ENCODE measurements at regions not wholly inside any gene's neighbourhood (a gene's known extent, or its start where the extent isn't known, plus 50 kb on each side); places are given as distances from the start of the nearest gene placed in this dataset.

DNA sequence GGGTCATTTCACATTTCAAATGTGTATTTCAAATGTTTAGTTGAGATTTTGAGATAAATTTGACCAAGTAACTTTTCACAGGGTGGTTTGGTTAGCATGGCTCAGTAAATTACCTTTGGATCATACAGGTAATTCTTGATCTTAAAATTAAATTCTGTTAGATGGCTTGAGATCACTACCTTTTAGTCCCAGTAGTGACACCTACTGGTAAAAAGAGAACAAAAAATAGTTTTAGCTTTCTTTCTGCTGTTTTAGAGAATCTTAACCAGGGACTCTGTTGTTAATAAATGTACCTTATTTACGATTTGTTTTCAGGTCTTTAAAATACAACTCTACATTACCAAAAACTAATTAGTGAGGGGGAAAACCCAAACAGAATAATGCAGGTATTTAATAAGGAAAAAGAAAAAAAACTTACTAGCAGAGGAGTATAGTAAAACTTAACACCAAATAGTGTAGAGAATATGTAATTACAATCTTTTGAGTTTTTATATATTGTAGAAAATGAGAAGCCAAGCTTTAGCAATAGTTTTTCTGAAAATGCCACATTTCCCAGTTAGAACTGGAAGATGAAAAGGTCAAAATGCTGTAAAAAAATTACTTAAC lies 620.3 kb upstream of the AGTR1 start:
- TF ChIP-seq, protein P1, sequence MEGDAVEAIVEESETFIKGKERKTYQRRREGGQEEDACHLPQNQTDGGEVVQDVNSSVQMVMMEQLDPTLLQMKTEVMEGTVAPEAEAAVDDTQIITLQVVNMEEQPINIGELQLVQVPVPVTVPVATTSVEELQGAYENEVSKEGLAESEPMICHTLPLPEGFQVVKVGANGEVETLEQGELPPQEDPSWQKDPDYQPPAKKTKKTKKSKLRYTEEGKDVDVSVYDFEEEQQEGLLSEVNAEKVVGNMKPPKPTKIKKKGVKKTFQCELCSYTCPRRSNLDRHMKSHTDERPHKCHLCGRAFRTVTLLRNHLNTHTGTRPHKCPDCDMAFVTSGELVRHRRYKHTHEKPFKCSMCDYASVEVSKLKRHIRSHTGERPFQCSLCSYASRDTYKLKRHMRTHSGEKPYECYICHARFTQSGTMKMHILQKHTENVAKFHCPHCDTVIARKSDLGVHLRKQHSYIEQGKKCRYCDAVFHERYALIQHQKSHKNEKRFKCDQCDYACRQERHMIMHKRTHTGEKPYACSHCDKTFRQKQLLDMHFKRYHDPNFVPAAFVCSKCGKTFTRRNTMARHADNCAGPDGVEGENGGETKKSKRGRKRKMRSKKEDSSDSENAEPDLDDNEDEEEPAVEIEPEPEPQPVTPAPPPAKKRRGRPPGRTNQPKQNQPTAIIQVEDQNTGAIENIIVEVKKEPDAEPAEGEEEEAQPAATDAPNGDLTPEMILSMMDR (IDR thresholded peaks at IDR 0.05; ENCODE audit: insufficient read depth, low read length): no peak
- TF ChIP-seq, protein P2, sequence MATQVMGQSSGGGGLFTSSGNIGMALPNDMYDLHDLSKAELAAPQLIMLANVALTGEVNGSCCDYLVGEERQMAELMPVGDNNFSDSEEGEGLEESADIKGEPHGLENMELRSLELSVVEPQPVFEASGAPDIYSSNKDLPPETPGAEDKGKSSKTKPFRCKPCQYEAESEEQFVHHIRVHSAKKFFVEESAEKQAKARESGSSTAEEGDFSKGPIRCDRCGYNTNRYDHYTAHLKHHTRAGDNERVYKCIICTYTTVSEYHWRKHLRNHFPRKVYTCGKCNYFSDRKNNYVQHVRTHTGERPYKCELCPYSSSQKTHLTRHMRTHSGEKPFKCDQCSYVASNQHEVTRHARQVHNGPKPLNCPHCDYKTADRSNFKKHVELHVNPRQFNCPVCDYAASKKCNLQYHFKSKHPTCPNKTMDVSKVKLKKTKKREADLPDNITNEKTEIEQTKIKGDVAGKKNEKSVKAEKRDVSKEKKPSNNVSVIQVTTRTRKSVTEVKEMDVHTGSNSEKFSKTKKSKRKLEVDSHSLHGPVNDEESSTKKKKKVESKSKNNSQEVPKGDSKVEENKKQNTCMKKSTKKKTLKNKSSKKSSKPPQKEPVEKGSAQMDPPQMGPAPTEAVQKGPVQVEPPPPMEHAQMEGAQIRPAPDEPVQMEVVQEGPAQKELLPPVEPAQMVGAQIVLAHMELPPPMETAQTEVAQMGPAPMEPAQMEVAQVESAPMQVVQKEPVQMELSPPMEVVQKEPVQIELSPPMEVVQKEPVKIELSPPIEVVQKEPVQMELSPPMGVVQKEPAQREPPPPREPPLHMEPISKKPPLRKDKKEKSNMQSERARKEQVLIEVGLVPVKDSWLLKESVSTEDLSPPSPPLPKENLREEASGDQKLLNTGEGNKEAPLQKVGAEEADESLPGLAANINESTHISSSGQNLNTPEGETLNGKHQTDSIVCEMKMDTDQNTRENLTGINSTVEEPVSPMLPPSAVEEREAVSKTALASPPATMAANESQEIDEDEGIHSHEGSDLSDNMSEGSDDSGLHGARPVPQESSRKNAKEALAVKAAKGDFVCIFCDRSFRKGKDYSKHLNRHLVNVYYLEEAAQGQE (IDR thresholded peaks at IDR 0.05; ENCODE audit: insufficient replicate concordance, low read depth): no peak

All from HL-60 (cell line).